Erythroblast (primary cell): ENCODE measurements at regions not wholly inside any gene's neighbourhood (a gene's known extent, or its start where the extent isn't known, plus 50 kb on each side); places are given as distances from the start of the nearest gene placed in this dataset.
"Not testable (repeated sequence)": the region's sequence is repeated elsewhere in the genome, so short reads cannot be mapped to it uniquely, and the experiment has no call there.

Experiments
- GATA1 ChIP-seq: IDR thresholded peaks from 2 replicates; pipeline ENCODE4 v1.6.1; 2011; ENCODE audit warnings: low read depth, mild to moderate bottlenecking, control low read depth, low read length, moderate library complexity
- POLR2A ChIP-seq: IDR thresholded peaks from 2 replicates; pipeline ENCODE4 v1.6.1; 2011; ENCODE audit warnings: mild to moderate bottlenecking, low read length

DNA sequence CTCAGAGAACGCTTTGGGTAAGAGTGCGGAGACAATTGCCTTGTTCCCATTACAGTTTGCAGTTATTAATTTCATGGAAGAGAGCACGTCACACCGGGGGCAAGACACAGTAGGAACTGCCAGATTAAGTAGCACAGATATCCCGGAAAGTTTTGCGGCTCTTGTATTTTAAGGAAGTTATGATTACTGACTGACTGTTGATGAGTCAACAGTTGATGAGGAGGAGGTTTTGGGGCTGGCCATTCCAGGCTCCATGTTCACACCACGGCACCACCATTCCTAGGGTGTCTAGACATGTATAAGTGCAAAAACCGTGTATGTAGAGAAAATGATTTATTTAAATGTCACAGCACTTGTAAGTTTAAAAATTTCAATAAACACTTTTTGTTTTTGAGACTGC is 86.4 kb upstream of the ZNF322 start:
- not testable (repeated sequence) for TF ChIP-seq GATA1, POLR2A
